ENCODE measurements at regions not wholly inside any gene's neighbourhood (a gene's known extent, or its start where the extent isn't known, plus 50 kb on each side); places are given as distances from the start of the nearest gene placed in this dataset.

DNA sequence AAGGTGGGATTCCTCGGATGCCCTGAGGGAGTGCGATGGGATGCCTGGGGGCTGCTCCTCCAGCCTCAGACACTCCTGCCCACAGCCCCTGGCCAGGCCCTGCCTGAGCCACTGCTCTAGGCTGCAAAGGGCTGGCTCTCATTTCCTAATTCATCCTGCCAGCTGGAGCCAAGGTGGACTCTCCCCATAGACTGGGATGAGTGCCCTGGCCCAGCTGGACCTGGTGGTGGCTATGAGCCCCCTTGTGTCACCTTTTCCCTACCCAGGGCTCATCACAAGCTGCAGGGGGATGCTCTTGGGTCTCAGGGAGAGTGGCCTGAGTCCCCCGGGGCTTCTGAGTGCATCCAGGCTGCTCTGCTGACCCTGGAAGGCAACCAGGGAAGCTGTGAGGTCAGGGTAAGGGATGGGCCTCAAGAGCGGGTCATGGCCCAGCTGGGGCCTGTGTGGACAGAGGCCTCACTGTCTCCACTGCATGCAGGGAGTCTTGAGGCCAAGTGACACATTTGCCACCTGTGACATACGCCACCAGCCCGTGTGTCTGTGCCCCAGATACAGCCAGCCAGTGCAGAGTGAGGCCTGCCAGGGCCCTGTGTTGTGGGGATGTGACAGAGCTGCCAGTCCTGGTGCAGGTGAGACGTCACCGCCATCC lies 102.7 kb upstream of the IER5L start:
- DNase-seq, result no peak

DNA sequence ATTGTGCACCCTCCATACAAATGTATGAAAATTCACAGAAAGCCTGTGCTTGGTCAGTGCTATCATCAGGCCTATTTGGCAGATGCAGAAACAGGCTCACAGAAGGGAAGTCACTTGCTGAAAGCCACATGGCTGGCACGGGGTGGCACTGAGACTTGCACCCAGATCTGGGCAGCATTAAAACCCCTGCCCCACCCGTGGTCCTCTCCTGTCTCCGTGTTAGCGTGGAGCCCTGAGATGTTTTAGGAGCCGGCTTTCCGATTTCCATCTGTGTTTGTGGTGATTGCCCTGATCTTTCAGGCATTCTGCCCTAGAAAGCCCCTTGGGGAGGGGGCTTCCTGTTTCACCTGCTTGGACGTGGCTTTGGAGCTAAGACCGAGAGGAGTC lies 102.2 kb upstream of the IER5L start:
- DNase-seq, result no peak

DNA sequence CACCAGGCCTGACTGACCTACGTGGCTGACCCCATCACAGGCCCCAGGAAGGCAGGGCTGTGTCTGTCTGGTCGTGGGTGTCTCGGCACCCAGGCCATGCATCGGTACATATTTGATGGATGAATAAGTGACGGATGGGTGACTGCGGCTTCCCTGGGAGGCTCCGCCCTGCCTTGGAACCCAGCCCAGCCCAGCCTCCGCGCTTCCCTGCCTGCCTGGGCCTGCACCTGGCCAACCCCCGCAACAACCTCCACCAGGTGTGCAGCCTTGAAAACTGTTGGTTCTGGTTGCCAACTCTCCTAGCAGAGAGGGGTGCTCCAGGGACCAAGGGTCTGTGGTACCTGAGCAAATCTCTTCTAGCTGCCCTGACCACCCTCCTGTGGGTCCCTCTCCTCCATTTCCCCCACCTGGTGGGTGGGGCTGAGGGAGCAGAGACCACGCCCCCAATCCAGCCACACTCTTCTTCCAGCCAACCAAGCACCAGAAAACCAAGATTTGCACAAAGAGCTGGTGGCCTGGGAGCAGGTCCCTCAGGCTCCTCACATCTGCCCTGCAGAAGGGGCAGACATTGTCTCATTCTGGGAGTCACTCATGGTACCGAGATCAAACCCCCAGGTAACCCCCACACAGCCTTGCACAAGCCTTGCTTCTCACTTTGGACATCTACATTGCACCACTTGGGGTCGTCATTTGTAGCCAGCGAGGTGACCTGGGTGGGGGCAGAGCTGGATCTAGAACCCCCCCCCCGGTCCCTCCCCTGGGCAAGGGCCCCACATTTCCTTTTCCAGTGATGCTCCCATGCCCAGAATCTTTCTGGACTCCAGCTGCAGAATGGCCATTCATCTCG lies 100.6 kb upstream of the IER5L start:
- DNase-seq, result peak; percentile 39

DNA sequence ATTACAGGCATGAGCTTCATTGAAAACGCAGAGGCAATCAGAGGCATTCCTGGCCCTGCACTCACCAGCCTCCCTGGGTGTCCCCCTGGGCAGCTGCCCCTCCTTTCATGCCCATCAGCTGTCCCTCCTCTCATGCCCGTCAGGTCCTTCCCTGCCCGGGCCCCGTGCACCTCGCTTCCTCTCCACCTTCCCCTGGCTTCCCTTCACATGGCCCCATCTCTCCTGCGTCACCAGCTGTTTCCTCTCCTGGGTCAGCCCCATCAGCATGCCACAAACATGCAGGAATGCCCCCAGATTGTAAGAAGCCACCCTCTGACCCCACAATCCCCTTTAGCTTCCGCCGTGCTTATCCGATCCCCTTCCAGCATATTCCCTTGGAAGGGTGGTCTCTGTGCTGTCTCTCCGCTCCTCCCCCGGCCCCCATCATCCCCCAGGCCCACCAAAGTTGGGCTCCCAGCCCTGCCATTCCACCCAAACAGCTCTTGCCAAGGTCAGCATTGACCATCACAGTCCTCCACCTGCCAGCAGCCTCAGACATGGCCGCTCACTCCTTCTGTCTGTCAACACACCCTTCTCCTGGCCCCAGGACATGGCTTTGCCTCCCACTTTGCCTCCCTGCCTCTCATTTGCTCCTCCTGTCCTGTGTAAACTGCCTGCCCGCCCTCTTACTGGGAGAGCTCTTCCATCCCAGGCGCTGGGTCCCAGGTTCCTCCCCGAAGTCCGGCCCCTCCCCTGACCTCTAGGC lies 98.6 kb upstream of the IER5L start:
- DNase-seq, result no peak

DNA sequence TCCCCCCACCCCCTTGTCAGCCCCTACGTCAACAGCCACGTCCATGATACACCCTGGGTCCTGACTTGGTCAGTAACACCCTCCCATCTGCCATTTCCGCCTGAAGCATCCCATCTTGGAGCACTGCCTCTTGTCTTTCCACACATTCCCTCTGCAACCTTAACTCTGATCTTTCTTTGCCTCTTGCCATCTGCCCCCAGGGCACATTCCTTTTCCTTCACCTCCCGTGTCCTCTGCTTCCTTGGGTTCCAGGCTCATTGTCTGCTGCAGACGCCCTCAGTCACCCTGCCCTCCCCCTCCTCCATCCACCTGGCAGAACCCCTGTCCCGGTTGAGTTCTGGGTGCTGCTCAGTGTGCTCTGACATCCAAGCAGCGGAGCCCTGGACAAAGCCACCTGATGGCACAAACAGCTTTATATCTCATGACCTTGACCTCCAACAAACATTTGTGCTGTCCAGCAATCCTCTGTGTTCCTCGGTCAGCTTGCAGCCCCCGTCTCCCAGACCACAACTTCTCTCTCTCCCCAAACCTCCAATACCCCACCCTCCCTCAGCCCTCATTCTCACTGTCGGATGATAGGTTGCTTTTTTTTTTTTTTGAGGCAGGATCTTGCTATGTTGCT lies 97.7 kb upstream of the IER5L start:
- DNase-seq, result no peak

DNA sequence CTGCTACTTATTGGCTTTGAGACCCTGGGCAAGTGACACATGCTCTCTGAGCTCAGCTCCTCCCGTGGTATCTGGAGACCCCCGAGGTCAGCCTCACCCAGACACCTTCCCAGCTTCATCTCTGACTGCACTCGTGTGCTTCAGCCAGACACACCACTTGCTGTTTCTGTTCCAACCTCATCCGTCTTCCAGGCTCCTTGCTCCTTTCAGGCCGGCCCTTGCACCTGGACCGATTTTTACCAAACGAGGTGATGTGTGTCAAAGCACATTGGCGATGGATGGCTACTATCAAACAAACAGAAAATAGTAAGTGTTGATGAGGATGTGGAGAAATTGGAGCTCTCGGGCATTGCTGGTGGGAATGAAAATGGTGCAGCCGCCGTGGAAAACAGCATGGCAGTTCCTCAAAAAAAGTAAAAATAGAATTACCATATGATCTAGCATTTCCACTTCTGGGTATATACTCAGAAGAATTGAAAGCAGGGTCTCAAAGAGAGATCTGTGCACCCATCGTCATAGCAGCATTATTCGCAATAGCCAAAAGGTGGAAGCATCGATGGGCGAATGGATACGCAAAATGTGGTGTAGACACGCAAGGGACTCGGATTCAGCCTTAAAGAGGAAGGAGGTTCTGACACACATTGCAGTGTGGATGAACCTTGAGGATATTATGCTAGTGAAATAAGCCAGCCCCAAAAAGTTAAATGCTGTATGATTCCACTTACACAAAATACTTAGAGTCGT lies 96.1 kb upstream of the IER5L start:
- DNase-seq, result no peak

DNA sequence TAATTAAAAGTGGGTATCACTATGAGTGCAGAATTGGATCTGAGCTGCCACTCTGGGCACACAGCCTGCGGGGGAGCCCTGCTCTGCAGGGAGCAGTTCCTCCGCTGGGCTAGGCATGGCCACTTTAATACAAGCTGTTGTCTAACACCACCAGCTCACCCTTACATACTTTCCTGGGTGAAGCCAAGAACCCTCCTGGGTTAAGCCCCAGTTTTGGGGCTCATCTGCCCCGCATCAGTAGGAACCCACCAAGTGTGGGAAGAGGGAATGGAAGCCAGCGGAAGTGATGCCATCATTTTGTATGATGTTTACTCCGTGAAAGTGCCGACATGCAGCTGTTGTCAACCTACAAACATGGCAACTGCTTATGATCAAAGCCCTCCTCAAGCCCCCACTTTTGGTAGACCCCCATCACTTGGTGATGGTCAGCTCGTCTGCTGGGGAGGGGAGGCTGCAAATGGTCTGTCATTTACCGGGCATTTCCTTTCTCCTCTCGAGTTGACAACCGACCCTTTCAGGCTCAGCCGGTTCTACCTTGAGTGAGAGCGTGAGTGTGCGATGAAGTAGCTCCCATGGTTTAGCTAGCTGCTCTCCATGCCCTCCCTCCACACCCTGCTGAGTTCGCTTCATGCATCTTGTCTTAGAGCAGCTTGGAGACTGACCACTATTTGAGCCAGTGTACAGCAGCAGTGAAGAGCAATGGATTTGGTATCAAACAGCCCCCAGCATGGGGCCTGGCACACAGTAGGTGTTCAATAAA lies 95.3 kb upstream of the IER5L start:
- no peak for DNase-seq

DNA sequence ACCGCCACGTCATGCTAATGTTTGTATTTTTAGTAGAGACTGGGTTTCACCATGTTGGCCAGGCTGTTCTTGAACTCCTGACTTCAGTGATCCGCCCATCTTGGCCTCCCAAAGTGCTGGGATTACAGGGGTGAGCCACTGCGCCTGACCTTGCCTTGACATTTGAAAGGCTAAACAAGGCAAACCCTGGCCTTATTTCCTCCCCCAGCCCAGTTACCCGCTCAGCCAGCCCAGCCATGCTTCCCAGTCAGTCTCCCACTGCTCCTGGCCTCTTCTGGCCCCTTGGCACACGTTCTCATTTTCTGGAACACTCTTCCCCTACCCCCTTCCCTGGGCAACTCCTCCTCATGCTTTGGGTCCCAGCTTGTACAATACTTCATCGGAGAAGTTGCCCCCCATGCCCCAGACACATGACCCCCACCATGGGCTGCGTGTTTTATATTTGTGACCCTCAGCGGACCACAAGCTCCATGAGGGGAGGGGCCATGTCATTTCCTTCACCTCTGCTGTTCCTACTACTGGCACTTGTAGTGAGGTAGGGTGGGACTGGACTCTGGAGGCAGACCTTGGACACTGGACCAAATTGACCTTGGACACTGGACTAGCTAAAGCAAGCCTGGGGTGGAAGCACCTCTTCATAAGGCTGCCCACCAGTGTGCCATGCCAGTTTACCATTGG lies 94.4 kb upstream of the IER5L start:
- DNase-seq, result no peak

DNA sequence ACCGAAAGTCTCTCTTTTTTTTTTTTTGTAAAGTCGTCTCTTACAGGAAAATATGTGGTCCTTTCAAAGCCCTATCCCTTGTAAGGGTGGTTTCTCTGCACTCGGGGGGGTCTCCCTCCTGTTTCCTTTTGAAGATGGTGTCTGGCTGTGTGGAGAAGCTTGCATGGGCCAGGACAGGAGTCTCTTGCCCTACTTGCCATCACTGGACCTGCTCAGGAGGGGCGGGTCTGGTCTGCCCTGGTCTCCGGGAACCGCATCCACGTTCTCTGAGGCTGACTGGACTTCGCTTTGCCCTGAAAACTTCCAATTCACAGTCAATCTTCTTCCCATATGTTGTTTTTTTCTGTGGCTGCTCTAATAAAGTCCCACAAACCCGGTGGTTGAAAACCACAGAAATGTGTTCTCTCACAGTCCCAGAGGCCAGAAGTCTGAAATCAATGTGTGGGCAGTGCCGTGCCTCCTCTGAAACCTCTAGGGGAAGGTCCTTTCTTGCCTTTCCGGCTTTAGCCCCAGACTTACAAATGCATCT lies 92.9 kb upstream of the IER5L start:
- peak; percentile 91 for DNase-seq

DNA sequence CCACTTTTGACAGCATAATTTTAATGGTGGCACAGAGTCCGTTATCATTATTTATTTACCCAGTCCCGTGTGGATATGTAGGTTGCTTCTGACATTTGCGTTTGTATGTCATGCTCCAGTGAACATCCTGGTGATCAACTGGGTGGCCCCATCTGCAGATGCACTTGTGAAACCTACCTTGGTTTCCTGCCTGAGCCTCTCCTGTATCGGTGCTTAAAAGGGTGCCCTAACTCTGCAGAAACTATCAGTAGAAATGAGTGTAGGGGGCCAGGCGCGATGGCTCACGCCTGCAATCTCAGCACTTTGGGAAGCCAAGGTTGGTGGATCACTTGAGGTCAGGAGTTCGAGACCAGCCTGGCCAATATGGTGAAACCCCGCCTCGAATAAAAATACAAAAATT lies 92.1 kb upstream of the IER5L start:
- no peak for DNase-seq

DNA sequence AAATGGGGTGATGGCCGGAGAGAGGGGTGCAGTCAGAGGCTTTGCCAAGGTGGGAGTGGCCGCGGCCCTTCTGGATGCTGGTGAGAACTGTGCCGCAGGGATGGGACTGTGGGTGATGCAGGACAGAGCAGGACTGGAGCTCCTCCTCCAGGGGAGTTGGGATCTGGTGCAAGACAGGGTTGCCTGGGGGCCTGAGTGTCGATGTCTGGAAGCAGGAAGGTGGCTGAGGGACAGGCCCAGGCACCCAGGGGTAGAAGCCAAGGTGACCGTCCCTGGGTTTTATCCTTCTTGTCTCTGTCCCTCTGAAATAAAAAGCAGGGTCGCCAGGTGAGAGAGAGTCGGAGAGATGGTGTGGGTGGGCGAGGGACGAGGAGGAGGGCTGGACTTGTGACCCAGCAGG lies 89.1 kb upstream of the IER5L start:
- no peak for DNase-seq

DNA sequence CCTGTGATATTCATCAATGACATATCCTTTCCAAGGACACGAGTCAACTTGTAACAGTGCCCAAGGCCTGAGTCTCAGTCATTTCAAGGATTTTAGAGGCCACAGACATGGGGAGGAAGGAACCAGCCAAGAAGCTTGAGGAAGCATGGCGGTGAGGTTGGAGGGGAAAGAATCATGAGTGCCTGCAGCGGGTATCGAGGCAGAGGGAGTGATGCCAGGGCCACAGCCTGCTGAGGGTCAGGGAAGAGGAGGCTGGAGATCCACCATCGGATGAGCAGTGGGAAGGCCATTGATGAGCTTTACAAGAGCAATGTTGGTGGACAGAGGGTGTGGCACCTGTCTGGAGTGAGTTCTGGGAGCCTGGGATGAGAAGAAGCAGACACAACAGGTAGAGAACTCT lies 88.5 kb upstream of the IER5L start:
- no peak for DNase-seq

DNA sequence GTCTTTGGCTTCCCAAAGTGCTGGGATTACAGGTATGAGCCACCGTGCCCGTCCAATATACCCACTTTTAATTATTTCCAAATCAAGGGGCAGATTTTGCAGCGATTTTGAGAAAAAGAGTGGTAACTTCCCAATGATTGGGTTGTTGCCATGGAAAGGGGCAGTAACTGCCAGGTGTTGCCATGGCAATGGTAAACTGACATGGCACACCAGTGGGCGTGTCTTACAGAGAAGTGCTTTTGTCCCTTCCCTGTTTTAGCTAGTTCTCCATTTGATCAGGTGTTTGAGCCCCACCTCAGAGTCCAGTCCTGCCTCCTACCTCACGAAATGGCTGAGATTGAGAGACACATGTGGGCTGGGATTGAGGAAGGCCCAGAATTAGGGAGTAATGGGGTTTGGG lies 86.3 kb upstream of the IER5L start:
- no peak for DNase-seq

DNA sequence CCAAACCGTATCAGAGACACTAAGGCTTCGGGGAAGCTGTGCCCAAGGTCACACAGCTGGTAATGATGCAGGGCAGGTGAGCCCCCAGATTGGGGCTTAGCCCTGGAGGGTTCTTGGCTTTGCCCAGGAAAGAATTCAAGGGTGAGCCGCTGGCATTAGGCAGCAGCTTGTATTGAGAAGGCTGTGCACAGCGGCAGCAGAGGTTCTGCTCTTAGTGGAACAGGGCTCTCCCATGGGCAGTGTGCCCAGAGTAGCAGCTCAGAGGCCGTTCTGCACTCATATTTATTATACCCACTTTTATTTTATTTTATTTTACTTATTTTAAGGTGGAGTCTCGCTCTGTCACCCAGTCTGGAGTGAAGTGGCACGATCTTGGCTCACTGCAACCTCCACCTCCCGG lies 85.8 kb upstream of the IER5L start:
- DNase-seq, result no peak

DNA sequence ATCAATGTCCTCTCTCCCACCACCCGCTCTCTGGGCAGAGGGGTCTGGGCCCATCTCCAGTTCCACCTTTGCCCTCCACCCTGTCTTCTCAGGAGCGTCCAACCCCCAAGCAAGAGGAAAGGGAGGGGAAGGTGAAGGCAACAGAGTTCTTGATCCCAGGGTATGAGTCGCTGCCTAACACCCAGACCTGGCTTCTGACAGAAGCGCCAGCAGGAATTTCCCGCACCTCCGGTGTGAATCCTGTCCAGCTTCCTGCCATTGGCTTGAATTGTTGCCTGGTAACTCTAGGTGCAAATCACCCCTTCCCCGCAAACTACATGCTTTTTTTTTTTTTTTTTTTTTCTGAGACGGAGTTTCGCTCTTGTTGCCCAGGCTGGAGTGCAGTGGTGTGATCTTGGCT lies 84.2 kb upstream of the IER5L start:
- DNase-seq, result no peak

DNA sequence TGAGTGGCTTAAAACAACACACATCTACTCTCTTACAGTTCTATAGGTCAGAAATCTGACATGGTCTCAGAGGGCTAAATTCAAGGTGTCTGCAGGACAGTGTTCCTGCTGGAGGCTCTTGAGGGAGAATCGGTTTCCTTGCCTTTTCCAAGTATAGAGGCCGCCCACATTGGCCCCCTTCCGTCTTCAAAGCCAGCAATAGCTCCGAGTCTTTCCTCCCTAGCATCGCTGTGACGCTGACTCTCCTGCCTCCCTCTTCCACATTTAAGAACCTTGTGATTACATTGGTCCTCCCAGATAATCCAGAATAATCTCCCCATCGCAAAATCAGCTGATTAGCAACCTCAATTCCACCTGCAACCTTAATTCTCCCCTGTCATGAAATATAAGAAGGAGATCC lies 81.3 kb upstream of the IER5L start:
- no peak for DNase-seq

DNA sequence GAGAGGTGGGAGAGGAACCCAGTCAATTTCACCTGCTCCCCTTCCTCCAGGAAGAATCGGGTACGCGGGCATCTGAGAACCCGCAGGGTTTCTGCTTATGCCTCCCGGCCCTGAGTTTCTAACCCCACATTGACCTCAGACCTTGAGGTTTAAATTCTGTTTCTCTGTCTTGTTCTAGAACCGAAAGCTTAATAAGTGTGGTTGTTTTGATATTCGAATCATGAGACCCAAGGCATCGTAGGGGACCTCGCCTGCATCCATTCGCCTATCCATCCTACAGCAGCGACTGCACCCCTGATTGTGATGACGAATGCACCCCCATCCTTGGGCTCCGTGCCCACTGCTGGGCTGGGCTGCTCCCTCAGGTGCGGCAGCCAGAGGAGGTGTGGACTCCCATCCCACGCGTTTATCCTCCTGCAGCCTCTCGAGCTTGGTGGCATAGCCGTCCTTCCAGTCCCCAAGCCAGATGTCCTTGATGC lies 80.8 kb upstream of the IER5L start:
- no peak for DNase-seq

DNA sequence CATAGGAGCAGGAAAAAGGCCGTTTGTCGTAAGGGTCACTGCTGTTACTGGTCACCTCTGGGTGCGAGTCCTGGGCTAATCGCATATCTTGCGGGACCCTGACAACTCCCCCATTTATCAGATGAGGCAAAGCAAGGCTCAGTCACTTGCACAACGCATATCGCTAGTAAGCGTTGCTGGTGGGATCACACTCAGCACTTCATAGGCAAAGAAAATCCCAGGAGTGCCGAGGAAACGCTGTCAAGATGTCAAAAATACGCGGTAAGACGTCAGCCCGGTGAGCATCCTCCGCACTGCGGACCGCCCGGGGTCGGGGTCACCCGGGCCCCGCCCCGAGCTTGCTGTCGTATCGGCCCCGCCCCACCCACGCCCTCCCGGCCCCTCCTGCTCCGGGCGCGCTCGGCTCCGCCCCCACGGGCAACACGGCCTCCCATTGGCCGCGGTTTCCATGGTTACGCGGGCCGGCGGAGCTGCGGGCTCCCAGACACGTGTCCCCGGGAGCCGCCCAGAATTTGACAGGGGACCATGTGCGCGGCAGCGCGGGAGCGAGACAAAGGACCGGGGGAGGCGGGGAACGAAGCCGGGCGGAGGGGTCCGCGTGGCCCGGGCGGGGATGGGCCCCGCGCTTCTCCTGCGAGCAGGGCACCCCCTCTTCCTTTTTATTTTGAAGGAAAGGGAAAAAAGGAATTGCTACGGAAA lies 80.2 kb upstream of the IER5L start:
- DNase-seq, result peak; percentile 93

DNA sequence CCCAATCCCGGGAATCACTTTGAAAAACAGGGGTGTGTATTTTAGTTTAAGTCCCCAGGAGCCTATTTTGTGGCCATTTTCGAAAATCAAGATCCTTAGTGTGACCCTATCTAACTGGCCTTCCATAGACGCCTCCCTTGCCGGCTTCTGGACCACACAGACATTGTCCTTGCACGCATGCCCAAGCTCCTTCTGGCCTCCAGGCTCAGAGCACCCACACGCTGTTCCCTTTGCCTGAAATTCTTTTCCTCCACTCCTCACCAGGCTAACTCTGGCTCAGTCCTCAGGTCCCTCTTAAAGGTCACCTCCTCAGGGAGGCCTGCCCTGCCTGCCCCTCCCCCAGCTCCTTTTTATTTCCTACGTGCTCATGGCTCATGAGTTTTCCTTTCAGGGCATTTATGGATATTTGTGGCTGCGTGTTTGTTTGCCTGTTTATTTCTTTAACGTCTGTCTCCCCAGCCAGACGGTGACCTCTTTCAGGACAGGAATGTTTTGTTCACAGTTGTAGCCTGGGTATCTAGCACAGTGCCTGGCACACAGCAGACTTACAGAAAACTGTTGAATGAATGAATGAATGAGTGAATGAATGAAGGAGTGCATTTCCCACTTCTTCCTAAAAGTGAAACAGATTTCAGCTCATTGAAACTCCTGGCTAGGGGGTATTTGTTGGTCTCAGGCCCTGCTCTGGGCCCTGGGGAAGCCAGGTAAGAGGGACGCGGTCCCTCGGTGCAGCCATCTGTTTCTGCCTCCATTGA lies 79.1 kb upstream of the IER5L start:
- no peak for DNase-seq

Data from fibroblast of skin of scalp (primary cell).